GM19468 (cell line): ENCODE measurements at regions not wholly inside any gene's neighbourhood (a gene's known extent, or its start where the extent isn't known, plus 50 kb on each side); places are given as distances from the start of the nearest gene placed in this dataset.
"Not testable (repeated sequence)": the region's sequence is repeated elsewhere in the genome, so short reads cannot be mapped to it uniquely, and the experiment has no call there.

Experiments
- ATAC-seq: cut with Tn5 transposase; IDR thresholded peaks from one replicate; pipeline ENCODE4 v1.9.1; 2021; ENCODE audit warnings: mild to moderate bottlenecking, moderate library complexity, moderate number of reproducible peaks; ENCODE audit not compliant: unreplicated experiment; ENCODE audit errors: extremely low read depth

DNA sequence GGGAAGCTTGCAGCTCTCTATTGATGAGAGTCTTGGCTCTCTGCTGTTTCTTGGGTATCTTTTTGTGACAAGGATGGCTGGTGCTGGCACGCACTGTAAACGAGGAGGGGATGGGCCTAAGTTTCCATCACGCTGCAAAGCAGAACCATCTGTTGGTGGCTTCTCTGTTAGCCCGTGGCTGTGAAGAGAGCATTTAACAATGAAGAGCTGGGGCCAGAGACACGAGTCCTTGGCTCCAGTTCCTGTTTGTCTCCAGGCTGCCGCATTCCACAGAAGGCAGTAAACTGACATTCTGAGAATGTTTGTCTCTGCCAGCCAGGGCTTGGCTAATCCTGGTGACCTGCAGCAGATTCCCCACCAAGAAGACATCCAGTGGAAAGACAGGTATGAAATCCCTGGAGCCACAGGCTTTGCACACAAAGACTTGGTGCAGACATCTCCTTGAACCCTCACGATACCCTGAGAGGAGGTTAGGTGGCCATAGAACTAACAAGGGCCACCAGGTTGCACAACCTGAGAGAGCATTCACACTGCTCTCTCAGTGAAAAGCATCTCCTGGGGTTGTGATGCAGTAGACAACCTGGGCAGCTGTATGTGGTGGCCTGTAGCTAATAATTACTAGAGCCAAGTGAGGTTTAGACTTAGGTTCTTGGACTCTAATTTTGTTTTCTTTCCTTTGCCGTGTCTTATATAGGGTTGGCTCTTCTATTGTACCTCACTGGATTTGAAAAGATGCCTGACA is 130.9 kb downstream of the ASB7 start:
- no peak for ATAC-seq

DNA sequence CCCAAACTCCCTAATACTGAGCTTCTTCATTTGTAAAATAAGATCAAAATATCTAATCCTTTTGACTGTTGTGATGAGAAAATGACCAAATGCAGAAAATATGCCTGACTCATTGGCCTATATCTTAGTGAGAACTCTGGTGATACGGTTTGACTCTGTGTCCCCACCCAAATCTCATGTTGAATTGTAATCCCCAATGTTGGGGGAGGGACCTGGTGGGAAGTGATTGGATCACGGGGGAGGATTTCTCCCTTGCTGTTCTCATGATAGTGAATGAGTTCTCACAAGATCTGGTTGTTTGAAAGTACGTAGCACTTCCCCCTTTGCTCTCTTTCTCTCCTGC is 131.4 kb downstream of the ASB7 start:
- ATAC-seq, result not testable (repeated sequence)

DNA sequence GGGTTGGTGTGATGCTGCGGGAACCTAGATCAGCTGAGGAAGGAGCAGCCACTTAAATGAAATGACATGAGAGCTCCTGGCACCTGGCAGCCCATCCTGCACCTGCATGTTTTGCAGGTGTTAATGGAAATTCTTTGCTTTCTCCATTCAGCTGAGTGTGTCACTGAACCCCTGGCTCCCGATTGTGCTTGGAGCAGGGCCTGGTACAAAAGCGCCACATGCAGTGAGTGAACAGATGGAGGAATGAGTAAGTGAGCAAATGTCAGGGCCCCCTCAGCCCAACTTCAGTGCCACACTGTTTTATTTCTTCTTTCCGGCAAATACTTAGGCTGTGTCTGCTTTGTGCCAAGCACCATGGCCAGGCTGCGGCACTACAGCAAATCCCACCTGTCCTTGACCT is 132.2 kb downstream of the ASB7 start:
- no peak for ATAC-seq

DNA sequence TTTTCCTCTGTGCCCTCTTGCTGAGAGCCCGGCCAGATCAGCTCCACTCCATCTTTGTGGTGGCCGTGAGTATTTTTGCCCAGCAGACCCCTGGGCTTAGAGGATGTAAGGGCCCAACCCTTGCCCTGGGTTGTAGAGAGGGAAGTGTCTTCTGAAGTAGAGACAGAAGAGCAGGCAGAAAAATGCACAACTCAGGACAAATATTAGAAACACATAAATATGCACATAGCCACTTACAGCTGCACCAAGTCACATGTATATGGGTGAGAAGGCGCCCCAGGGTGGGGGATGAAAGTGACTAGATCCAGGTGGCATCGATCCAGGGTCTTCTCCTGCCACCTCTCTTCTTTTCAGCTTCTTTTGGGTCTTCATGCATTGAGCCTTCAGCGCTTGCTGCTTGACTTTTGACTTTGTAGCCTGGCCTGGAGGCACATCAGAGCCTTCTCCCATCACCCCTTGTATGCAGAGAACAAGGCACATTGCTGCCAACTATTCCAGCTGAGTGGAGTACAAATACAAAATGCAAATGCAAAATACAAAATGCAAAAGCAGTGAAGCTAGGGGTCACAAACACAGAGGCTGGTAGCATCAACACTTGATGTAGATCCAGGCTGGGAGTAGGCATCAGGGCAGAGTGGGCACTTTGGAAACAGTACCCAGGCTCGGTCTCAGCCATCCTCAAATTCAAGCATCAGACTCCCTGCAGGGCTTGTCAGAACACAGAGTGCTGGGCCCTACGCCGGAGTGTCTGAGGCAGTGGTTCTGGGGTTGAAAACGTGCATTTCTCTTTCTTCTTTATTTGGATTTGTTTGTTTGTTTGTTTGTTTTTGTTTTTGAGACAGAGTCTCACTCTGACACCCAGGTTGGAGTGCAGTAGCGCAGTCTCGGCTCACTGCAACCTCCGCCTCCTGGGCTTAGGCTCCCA is 133.0 kb downstream of the ASB7 start:
- no peak for ATAC-seq

DNA sequence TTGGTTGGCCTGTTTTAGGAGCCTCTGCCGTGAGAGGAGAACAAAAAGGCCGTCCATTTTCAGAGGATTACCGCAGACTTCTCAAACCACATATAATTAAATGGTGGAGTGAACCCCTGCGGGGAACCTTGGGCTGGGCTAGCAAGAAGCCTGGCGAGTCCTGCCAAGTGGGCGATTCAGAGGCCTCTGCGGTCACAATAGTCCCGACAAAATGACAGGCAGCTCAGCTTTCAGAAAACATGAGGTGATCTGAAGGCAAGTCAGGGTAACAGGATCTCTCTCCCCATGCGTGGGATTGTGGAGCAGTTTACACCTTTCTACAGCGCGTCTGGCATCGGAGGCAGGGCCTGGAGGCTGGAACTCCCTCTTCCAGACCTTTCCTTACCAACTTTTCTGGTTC is 134.8 kb downstream of the ASB7 start:
- ATAC-seq, result no peak

DNA sequence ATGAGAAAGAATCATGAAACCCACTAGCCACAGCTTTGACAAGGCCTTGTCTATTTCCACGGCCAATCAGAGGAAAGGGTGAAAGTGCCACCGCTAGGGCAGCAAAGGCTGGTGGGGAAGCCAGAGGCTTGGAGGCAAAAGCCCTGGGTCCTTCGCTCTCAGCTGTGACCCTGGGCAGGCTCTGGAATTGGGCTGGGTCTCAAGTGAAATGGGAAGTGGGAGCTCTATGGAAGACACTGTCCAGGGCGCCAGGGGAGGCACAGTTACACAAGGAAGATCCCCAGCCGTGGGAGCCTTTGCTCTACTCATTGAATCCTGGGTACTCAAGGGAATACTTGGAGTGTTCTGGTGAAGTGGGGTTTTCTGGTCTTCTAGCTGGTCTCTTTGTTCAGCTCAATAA is 136.2 kb downstream of the ASB7 start:
- no peak for ATAC-seq

DNA sequence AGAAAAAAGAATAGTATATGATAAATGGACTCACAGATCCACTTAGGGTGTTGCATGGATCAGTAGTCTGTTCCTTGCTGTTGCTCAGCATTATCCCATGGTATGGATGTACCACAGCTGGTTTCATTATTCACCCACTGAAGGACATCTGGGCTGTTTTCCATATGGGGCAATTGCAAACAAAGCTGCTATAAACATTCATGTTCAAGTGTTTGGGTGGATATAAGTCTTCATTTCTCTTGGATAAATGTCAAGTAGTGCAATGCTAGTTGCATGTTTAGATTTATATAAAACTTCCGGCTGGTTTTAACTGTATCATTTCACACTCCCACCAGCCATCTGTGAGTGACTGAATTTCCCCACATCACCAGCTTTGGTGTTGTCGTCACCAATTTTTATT is 137.7 kb downstream of the ASB7 start:
- ATAC-seq, result no peak

DNA sequence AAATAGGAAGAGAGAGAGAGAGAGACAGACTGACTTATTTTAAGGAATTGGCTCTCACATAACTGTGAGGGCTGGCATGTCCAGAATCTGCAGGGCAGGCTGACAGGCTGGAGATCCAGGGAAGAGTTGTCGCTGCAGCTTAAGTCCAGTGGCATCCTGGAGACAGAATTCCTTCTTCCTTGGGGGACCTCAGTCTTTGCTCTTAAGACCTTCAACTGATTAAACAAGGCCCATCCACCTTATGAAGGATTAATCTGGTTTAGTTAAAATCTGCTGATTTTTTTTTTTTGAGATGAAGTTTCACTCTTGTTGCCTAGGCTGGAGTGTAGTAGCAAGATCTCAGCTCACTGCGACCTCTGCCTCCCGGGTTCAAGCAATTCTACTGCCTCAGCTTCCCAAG is 128.0 kb upstream of the ALDH1A3 start:
- ATAC-seq, result no peak

DNA sequence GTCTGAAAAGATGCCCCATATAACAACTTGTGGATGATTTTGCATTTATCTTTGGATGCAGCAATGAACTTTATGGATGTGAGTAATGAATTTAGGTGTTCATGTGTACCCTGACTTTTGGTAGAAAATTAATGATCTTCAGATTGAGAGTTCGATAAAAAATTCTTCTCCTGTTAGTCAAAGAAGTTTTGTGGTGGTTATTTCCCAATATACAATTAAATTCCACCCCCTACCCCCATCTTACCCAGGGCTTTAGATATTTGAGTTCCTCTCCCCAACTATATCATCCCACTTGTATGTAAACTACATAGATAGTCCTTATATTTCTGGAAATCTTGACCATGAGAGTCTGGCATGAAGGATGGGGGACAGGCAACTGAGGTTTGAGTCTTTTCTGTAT is 126.1 kb upstream of the ALDH1A3 start:
- no peak for ATAC-seq

DNA sequence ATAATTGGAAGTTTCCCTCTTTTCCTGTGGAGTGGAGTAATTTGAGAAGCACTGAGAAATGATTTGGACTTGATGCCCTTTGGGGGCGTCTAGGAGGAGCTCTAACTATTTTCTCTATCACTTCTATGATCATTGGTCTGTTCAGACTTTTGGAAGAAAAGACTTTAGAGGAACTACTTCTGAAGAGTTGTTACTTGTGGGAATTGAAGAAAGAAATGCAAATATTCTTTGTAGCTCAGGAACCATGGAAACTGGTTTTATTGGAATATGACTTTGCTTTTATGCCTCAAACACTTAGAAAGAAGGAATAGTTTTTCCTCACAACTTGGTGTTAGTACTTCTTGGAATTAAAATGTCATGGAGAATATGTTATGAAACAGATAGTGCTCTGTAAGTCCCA is 122.0 kb upstream of the ALDH1A3 start:
- no peak for ATAC-seq

DNA sequence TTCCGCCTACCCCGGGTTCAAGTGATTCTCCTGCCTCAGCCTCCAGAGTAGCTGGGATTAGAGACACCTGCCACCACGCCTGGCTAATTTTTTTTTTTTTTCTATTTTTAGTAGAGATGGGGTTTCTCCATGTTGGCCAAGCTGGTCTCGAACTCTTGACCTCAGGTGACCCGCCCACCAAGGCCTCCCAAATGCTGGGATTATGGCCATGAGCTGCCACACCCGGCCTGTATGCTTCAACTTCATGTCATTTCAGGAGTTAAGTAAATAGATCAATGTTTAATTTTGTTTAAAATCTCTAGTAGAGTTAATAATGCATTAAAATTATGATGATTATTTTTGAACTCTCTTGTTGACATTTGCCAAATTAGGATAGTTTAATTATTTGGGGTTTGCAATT is 121.1 kb upstream of the ALDH1A3 start:
- ATAC-seq, result no peak

DNA sequence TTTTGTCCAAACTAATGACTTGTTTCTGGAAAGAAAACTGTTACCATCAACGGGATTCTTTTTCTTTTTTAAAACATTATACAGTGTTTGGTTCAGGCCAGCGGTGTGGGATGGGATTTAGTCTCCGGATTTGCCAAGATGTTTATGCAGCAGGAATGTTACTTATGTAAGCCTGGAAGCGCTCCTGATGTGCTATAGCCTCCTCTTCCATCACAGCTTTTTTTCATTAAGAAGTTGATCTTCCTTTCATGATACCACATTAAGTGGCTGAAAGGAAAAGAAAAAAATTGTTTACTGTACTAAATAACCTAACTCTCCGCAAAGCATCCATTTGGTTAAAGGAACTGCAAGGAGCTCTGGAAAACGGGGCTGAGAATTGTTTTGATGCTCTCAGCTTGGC is 120.5 kb upstream of the ALDH1A3 start:
- no peak for ATAC-seq

DNA sequence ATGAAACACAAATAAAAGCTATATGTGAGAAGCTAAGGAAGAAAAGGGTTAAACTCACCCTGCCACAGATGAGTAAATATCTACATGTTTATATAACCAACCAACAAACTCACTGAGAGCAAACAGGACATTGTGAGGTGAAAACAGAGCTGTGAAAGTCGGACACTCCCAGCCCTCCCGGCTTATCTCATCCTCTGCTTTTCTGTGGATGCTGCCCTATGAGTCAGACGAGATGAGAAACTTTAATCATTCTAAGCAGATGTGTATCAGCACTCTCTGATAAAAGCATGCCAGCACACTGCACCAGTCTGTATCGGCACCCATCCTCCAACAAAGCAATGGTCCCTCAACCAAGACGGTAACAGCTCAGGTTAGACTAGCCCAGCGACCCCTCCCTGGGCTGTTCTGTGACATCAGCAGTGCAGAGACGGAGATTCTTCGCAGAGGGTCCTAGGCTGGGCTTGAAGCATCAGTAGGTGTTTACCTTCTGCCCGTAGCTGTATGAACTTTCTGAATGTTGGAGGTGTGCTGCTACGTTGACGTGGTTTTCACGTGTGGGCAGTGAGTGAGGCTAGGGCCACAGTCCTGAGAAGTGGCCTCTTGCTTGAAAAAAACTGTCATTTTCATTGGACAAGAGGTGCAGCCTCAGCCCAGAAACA is 119.8 kb upstream of the ALDH1A3 start:
- ATAC-seq, result no peak

DNA sequence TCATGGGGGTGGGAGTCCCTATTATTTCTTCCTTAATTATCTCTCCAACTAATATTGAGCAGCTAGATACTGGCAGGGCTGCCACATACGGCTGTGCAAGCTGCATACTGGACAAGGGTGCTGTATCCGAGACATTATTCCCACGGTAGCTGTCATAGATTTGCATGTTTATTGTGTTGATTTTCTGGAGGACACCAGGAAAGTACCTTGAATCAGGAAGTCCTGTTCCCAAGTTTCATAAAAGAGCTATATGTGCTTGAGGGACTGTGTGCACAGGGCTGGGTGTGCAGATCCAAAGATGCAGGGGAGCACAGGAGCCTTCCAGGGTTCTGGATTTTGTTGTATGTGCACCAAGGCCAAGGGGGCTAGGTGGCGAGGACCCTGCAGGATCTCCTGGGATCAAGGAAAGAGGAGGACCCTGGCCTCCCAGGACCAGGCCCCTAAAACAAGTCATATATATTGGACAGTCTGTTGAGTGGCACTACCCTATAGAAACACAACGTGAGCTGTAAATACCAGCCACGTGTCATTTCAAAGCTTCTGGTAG is 119.2 kb upstream of the ALDH1A3 start:
- ATAC-seq, result no peak

DNA sequence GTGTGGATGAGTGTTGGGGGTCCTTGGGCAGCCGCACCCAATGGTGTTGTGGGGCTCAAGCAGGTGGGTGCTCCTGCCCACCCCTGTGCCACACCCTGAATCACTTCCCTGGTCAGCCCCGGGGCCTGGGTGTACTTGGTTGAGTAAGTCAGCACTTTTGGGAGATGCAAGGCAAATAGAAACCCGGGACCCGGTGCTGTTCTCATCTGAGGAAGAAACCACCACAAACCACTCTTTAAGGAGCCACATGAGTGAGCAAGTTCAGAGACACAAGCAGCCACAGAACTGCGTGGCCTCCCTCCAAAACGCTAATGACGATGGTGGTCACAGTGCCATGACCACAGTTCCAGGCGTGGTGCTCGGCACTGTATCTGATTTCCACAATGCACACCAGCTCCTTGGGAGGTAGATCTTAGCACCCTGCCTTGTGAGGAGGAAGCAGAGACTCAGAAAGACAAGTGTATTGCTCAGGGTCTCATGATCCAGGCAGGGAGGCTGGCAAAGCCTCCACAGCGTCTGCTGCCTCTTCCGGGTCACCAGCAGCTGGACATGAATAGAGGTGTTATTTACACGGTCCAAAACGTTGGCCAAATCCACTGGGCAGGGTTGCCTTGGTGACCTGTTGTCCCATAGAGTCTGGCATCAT is 118.2 kb upstream of the ALDH1A3 start:
- no peak for ATAC-seq

DNA sequence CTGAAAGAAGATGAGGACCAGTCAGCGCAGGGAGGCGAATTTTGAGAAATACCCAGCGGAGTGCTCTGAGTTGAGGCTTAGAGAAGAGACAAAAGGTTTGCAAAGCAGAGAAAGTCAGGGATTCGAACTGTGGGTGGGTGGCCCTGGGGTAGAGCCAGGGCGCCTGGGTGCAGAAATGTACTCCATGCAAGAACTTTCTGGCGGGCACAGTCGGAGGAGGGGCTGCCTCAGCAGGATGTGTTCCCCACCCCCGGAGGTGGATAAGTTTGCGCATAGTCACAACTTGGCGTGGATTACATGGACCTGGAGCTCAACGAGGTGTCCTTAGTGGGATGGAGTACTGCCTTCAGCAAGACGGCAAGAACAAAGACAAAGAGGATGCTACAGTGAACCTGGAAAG is 117.3 kb upstream of the ALDH1A3 start:
- ATAC-seq, result no peak

DNA sequence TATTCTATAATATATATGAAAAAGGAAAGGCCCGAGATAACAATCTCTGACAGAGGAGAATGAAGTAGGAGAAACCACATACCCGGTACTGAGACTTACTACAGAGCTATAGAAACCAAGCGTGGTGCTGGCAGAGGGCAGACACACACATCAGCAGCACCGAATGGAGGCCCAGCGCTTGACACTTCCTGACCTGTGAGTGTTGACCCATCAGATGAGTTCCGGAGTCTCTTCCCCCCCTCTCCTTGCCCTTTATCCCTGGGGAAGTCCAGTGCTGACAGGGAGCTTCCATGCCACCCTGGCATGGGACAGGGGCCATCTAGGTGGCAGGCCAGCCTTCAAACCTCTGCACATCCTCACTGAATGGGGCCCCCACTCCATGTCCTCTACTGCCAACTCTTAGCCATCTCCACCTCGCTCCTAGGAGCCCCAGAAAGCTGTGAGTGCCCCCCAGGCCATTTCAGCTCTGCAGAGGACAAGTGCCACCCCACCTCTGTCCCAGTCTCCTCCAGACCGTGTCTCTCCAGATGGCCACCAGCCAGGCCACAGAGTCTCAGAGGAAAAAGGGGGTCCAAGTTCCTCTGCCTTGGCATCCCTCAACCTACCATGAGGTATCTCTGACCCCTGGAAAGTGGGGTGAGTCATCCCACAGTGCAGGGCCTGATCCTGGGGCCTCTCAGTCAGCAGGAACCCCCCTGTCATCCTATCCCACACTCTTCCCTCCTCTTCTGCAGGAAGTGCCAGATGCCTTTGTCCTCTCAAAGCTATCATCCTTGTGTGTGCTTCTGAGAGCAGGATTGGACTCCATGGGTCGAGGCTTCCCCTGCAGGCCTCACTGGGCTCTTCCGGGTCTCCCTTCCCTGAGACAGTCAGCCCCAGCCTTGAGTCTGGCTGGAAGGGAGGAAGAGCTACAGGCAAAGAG is 116.5 kb upstream of the ALDH1A3 start:
- no peak for ATAC-seq

DNA sequence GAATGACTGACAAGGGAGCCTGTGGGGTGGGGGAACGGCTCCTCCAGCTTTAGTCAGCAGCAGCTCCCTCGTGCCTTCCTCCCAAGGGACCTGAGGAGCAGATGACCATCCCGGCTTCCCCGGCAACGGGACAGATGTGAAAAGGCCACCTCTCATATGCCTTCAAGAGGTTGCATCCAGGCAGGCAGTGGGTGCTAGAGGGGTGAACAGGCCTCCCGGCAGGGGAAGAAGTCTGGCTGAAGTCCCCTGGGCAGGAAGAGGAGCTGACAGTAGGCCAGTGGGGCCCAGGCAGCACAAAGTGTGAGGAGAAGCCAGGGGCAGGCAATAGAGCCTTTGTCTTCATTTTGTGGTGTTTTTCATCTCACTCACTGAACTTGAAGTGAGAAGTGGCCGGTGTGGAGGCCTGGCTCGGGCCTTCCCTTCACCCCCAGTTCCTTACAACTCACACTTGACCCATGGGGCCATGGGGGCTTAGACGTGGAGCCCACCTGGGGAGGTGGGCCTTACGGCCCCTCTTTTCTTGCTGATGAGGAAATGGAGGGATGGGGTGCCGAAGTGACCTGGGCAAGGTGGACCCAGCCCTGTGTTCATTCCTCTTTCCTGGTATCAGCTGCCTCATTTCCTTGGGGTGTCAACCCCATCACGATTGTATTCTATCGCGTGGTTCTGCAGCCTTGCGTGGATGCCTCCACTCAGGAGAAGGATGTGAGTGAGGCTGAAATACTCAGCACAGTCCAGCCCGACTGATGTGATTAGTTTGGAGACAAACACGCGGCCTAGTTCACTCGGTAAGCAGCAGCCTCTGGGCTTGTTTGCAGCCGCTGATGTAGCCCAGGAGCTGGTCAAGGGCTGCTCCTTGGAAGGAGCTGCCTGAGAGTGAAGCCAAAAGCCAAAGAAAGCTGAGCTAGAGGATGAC is 115.5 kb upstream of the ALDH1A3 start:
- ATAC-seq, result no peak
